ENCODE measurements at regions not wholly inside any gene's neighbourhood (a gene's known extent, or its start where the extent isn't known, plus 50 kb on each side); places are given as distances from the start of the nearest gene placed in this dataset.

DNA sequence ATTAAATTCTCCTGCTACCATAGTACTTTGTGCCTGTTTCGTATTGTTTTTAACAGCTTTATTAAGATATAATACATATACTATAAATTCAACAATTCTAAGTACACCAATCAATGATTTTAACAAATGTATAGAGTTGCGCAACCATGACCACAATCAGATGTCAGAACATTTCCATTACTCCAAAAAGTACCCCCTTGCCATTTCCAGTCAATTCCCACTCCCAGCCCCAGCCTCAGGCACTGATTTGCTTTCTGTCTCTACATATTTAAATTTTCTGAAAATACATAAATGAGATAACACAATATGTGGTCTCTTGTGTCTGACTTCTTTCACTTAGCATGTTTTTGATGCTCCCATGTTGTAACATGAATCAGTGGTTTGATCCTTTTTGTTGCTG lies 193.9 kb downstream of the FIGN start:
- no peaks in the 10 kb centered on the region for H3K36me3 ChIP-seq (replicated peaks in 1 of 2; ENCODE audit: insufficient read depth in 1 of 2, low read depth in 2 of 2)
- no peak for ATAC-seq
- no peak for DNase-seq
- 78 to 89% methylated on average over 2 of the region's 2 CpGs for WGBS, 2 donors
- H3K27ac ChIP-seq = no peak overlapping the region
- H3K4me3 ChIP-seq = no peak overlapping the region
- TF ChIP-seq, protein P1, sequence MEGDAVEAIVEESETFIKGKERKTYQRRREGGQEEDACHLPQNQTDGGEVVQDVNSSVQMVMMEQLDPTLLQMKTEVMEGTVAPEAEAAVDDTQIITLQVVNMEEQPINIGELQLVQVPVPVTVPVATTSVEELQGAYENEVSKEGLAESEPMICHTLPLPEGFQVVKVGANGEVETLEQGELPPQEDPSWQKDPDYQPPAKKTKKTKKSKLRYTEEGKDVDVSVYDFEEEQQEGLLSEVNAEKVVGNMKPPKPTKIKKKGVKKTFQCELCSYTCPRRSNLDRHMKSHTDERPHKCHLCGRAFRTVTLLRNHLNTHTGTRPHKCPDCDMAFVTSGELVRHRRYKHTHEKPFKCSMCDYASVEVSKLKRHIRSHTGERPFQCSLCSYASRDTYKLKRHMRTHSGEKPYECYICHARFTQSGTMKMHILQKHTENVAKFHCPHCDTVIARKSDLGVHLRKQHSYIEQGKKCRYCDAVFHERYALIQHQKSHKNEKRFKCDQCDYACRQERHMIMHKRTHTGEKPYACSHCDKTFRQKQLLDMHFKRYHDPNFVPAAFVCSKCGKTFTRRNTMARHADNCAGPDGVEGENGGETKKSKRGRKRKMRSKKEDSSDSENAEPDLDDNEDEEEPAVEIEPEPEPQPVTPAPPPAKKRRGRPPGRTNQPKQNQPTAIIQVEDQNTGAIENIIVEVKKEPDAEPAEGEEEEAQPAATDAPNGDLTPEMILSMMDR (IDR thresholded peaks at IDR 0.05) = no peak
- no peak for TF ChIP-seq POLR2A (IDR thresholded peaks at IDR 0.05)
- no peaks in the 10 kb centered on the region for H3K4me1 ChIP-seq
- intact Hi-C loops (cut with DNase I) = no loop called here
- no peaks in the 10 kb centered on the region for H3K27me3 ChIP-seq
- no peaks in the 10 kb centered on the region for H3K9me3 ChIP-seq

DNA sequence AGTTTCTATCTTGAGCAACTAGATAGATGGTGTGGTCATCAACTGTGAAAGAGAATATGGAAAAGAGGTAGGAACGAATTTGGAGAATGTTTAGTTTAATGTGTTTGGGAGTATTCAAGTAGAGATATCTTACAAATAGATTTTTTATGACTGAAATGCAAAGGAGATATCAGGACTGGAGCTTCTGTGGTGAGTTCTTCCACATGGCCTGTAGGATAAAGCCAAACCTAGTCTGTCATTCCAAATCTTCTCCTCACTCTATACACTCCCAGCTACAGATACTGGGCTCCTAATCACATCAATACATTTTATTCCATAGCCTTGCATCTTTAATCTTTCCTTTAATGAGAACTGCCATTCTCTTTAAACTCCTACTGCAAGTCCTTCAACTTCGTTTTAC lies 194.3 kb downstream of the FIGN start:
- Histone ChIP-seq H3K27ac (no peak overlapping the region), H3K27me3 (no peaks in the 10 kb centered on the region), H3K4me1 (no peaks in the 10 kb centered on the region), H3K36me3 (replicated peaks in 1 of 2; ENCODE audit: insufficient read depth in 1 of 2, low read depth in 2 of 2) (no peaks in the 10 kb centered on the region), H3K9me3 (no peaks in the 10 kb centered on the region), H3K4me3 (no peak overlapping the region)
- no peak for ATAC-seq
- intact Hi-C loops (cut with DNase I) = no loop called here
- DNase-seq = no peak
- TF ChIP-seq, protein P1 (IDR thresholded peaks at IDR 0.05) = no peak
- no peak for TF ChIP-seq POLR2A (IDR thresholded peaks at IDR 0.05)
- WGBS, 2 donors = 57 to 64% methylated on average over 2 of the region's 2 CpGs

DNA sequence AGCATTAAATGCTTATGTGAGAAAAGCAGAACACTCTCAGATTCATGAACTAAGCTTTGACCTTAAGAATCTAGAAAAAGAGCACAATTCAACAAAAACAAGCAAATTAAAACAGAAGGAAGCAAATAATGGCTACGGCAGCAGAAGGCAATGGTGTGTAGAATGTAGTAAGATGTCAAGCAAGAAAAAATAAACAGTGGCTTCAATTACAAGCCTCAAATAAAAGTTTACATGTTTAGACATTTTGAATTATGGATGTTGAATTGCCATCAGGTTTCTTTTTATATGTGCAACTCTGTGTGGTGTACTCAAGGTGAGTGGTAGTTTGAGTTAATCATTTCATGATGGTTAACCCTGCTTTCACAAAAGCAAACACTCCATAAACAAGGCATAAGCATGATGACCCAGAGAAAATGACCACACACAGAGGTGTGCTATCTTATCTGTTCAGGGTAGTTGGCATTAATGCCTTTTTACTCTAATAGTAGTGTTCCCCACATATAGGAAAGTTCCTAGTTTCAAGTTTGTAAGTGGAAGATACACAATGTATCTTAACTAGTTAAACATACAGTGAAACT lies 207.1 kb downstream of the FIGN start:
- no peaks in the 10 kb centered on the region for H3K4me1 ChIP-seq

DNA sequence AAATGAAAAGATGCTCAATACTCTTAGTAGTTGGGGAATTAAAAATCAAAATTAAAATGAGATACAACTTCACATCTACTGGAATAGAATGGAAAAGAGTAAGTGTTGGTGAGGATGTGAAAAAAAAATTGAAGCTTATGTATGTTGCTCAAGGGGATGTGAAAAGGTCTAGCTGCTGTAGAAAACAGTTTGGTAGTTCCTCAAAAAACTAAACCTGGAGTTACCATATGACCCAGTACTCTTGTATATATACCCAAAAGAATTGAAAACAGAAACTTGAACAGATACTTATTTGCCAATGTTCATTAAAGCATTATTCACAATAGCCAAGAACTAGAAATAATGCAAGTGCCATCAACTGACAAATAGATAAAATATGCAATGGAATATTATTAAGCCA lies 208.4 kb downstream of the FIGN start:
- no peaks in the 10 kb centered on the region for H3K9me3 ChIP-seq
- no peak for DNase-seq
- H3K4me3 ChIP-seq = no peak overlapping the region
- no peak for TF ChIP-seq POLR2A (IDR thresholded peaks at IDR 0.05)
- TF ChIP-seq, protein P1 (IDR thresholded peaks at IDR 0.05) = no peak
- ATAC-seq = no peak
- H3K4me1 ChIP-seq = no peaks in the 10 kb centered on the region
- H3K27me3 ChIP-seq = no peaks in the 10 kb centered on the region
- intact Hi-C loops (cut with DNase I) = no loop called here
- no peaks in the 10 kb centered on the region for H3K36me3 ChIP-seq (replicated peaks in 1 of 2; ENCODE audit: insufficient read depth in 1 of 2, low read depth in 2 of 2)
- no peak overlapping the region for H3K27ac ChIP-seq

More for the DNA sequence above, 207.1 kb downstream of the FIGN start:
- intact Hi-C loops (cut with DNase I) = no loop called here
- Histone ChIP-seq H3K9me3 (no peaks in the 10 kb centered on the region), H3K27ac (no peak overlapping the region), H3K27me3 (no peaks in the 10 kb centered on the region), H3K36me3 (replicated peaks in 1 of 2; ENCODE audit: insufficient read depth in 1 of 2, low read depth in 2 of 2) (no peaks in the 10 kb centered on the region), H3K4me3 (no peak overlapping the region)
- no peak for TF ChIP-seq POLR2A (IDR thresholded peaks at IDR 0.05)
- TF ChIP-seq, protein P1 (IDR thresholded peaks at IDR 0.05) = no peak
- 48 to 64% methylated on average over 1 of the region's 1 CpG for WGBS, 2 donors
- DNase-seq = no peak
- ATAC-seq = no peak

DNA sequence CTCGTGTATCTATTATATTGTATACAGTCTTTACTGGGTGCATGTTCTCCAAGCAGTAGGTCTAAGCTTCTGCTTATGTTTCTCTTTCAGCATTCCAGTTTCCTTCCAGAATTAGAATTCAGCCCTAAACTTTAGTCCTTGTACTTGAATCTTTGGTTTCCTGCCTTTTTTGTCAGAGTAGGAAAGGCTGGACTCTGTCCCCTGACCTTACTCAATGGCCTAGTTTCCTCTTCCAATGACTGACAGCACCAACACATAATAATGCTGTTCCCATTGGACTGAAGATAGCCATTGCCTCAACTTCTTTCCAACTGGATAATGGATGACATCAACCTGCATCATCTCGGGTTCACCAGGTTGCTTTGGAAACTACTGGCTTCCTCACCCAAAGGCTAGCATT lies 217.0 kb downstream of the FIGN start:
- no peaks in the 10 kb centered on the region for H3K4me1 ChIP-seq
- no peaks in the 10 kb centered on the region for H3K9me3 ChIP-seq
- no peak overlapping the region for H3K27ac ChIP-seq
- no peaks in the 10 kb centered on the region for H3K27me3 ChIP-seq
- H3K36me3 ChIP-seq (replicated peaks in 1 of 2; ENCODE audit: insufficient read depth in 1 of 2, low read depth in 2 of 2) = no peaks in the 10 kb centered on the region
- no peak for DNase-seq
- ATAC-seq = no peak
- WGBS, 2 donors = 39 to 45% methylated on average over 2 of the region's 2 CpGs
- intact Hi-C loops (cut with DNase I) = no loop called here
- H3K4me3 ChIP-seq = no peak overlapping the region
- no peak for TF ChIP-seq POLR2A (IDR thresholded peaks at IDR 0.05)
- TF ChIP-seq, protein P1 (IDR thresholded peaks at IDR 0.05) = no peak

Data from body of pancreas (tissue), 4 donors.